ENCODE measurements at regions not wholly inside any gene's neighbourhood (a gene's known extent, or its start where the extent isn't known, plus 50 kb on each side); places are given as distances from the start of the nearest gene placed in this dataset.

DNA sequence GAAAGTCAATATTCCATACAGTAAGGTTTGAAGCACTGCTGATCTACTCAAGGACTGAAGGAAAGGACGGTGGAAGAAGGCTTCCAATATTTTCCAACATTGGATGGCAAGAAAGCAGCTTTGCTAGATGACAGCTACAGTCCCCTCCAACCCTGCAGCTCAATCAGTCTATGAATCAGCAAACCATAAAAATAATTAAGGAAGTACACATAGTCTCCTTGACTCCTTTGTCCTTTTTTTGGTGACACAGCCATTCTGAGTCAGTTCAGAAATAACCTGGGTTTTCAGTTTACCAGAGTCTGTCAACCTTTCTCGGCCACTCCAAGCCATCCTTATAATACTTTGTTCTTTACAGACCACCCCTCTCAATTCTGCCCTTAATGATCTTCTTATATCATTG, 232.5 kb downstream of the IBTK start (continued):
- no peak for TF ChIP-seq KDM1A (IDR thresholded peaks at IDR 0.05; ENCODE audit: borderline replicate concordance, low read length)
- no peak for TF ChIP-seq HDAC6 (IDR thresholded peaks at IDR 0.05; ENCODE audit: low read depth, low read length)

Measured in H1 (cell line).